H1 (cell line): ENCODE measurements at regions not wholly inside any gene's neighbourhood (a gene's known extent, or its start where the extent isn't known, plus 50 kb on each side); places are given as distances from the start of the nearest gene placed in this dataset.

Experiments
- CTCF ChIA-PET: fragments of 300-600 bp; sonication (Branson Sonifier 250); formaldehyde crosslinking; loops from one replicate; lab custom pipeline; 2021; ENCODE audit not compliant: partially characterized antibody; lab: Charles Lee
- POLR2A ChIA-PET: fragments of 300-600 bp; sonication (Branson Sonifier 250); formaldehyde crosslinking; loops from one replicate; lab custom pipeline; 2021; ENCODE audit warnings: inconsistent platforms; ENCODE audit not compliant: partially characterized antibody; lab: Charles Lee
- DNase-seq, 2 experiments: peaks; one replicate each; pipeline versions ENCODE4 v3.0.0 to v3.0.0-alpha.2; 2010 to 2022; ENCODE audit warnings: low spot score in 2 of 2, low read depth in 1 of 2, mixed read lengths in 1 of 2
- FAIRE-seq: peaks from 2 replicates; lab custom pipeline; 2011; peaks lifted over from hg19 to GRCh38; lab: Jason Lieb, UNC
- H2AFZ ChIP-seq: 2 replicates; pipeline ENCODE4 v1.8.1; 2012; ENCODE audit warnings: low read length, inconsistent platforms
- H2AK5ac ChIP-seq: 2 replicates; pipeline ENCODE4 v1.6.1; 2013; ENCODE audit warnings: low read depth, low read length
- H2BK120ac ChIP-seq: replicated peaks from 2 replicates; pipeline ENCODE3; 2013; ENCODE audit warnings: low read depth, low read length, inconsistent platforms
- H2BK12ac ChIP-seq: 2 replicates; pipeline ENCODE4 v1.6.1; 2013; ENCODE audit warnings: low read depth, low read length
- H2BK15ac ChIP-seq: 2 replicates; pipeline ENCODE4 v1.6.1; 2013; ENCODE audit warnings: low read length
- H2BK20ac ChIP-seq: 2 replicates; pipeline ENCODE4 v1.6.1; 2013; ENCODE audit warnings: low read length
- H2BK5ac ChIP-seq: 2 replicates; pipeline ENCODE4 v1.6.1; 2013; ENCODE audit warnings: low read depth, low read length
- H3K14ac ChIP-seq: 2 replicates; pipeline ENCODE4 v1.6.1; 2013; ENCODE audit warnings: inconsistent platforms; ENCODE audit not compliant: insufficient read length
- H3K18ac ChIP-seq: 2 replicates; pipeline ENCODE4 v1.6.1; 2013; ENCODE audit warnings: low read length; ENCODE audit errors: extremely low read depth
- H3K23ac ChIP-seq: 2 replicates; pipeline ENCODE4 v1.6.1; 2013; ENCODE audit warnings: inconsistent platforms; ENCODE audit not compliant: insufficient read length
- H3K23me2 ChIP-seq: 2 replicates; pipeline ENCODE4 v1.6.1; 2013; ENCODE audit warnings: low read depth, low read length
- H3K27ac ChIP-seq: 2 replicates; pipeline ENCODE4 v1.6.1; 2011; ENCODE audit warnings: low read depth, low read length, inconsistent platforms
- H3K27me3 ChIP-seq, 4 experiments: replicated peaks in 1 of 4; 1 replicate in 1 of 4; 2 replicates in 3 of 4; pipeline versions ENCODE4 v1.6.1 to v1.8.1; 2011 to 2013; ENCODE audit warnings: low read length in 3 of 4, mild to moderate bottlenecking in 3 of 4, inconsistent platforms in 2 of 4, mixed read lengths in 2 of 4, moderate library complexity in 1 of 4; ENCODE audit not compliant: control insufficient read depth in 3 of 4, insufficient read depth in 3 of 4; ENCODE audit errors: extremely low read depth in 1 of 4
- H3K36me3 ChIP-seq, 4 experiments: 2 replicates each; pipeline versions ENCODE4 v1.6.1 to v1.8.1; 2011 to 2013; ENCODE audit warnings: mild to moderate bottlenecking in 4 of 4, low read length in 3 of 4, moderate library complexity in 2 of 4, control low read depth in 1 of 4, inconsistent platforms in 1 of 4; ENCODE audit not compliant: insufficient read depth in 4 of 4, control insufficient read depth in 2 of 4
- H3K4ac ChIP-seq: replicated peaks from 2 replicates; pipeline ENCODE3; 2013; ENCODE audit warnings: low read length, low read depth, mixed read lengths, inconsistent platforms; ENCODE audit not compliant: insufficient read length
- H3K4me1 ChIP-seq, 4 experiments: replicated peaks in 1 of 4; 1 replicate in 1 of 4; 2 replicates in 3 of 4; pipeline versions ENCODE4 v1.6.1 to v1.8.1; 2011 to 2013; ENCODE audit warnings: low read length in 3 of 4, inconsistent platforms in 2 of 4, mixed read lengths in 1 of 4; ENCODE audit not compliant: insufficient read depth in 4 of 4, control insufficient read depth in 3 of 4
- H3K4me2 ChIP-seq, 2 experiments: 2 replicates each; pipeline versions ENCODE4 v1.6.1 to v1.8.1; 2011 to 2013; ENCODE audit warnings: low read depth in 2 of 2, low read length in 2 of 2, control low read depth in 1 of 2, inconsistent platforms in 1 of 2, mild to moderate bottlenecking in 1 of 2; ENCODE audit not compliant: insufficient read depth in 1 of 2
- H3K4me3 ChIP-seq, 4 experiments: fragments of 200-600, 300-600 bp in 1 of 4; sonication (generic), shearing (Covaris generic), sonication (Bioruptor Twin) in 1 of 4; 2 replicates each; pipeline versions ENCODE4 v1.5.1 to v1.8.1; 2011 to 2016; ENCODE audit warnings: low read length in 4 of 4, low read depth in 3 of 4, control low read depth in 2 of 4, inconsistent platforms in 2 of 4, mild to moderate bottlenecking in 2 of 4, mixed read lengths in 1 of 4, moderate library complexity in 1 of 4; ENCODE audit not compliant: insufficient read depth in 2 of 4; ENCODE audit errors: extremely low read depth in 1 of 4
- H3K56ac ChIP-seq: replicated peaks from 2 replicates; pipeline ENCODE3; 2013; ENCODE audit warnings: low read depth, mild to moderate bottlenecking, mixed read lengths, low read length, inconsistent platforms; ENCODE audit not compliant: insufficient read length
- H3K79me1 ChIP-seq: 2 replicates; pipeline ENCODE4 v1.6.1; 2013; ENCODE audit warnings: low read depth, low read length, control low read depth
- H3K79me2 ChIP-seq, 2 experiments: 2 replicates each; pipeline versions ENCODE4 v1.6.1 to v1.8.1; 2012 to 2013; ENCODE audit warnings: low read length in 2 of 2, mild to moderate bottlenecking in 2 of 2, inconsistent platforms in 1 of 2; ENCODE audit not compliant: insufficient read depth in 2 of 2, control insufficient read depth in 1 of 2
- H3K9ac ChIP-seq, 4 experiments: replicated peaks in 1 of 4; 1 replicate in 1 of 4; 2 replicates in 3 of 4; pipeline versions ENCODE4 v1.6.1 to v1.8.1; 2011 to 2013; ENCODE audit warnings: low read depth in 3 of 4, low read length in 3 of 4, control low read depth in 2 of 4, mild to moderate bottlenecking in 2 of 4, moderate library complexity in 2 of 4, inconsistent platforms in 1 of 4; ENCODE audit errors: extremely low read depth in 1 of 4
- H3K9me3 ChIP-seq, 2 experiments: 2 replicates each; pipeline versions ENCODE4 v1.6.1 to v1.8.1; 2012 to 2013; ENCODE audit warnings: mild to moderate bottlenecking in 2 of 2, moderate library complexity in 2 of 2, control low read depth in 1 of 2, inconsistent platforms in 1 of 2, low read depth in 1 of 2, low read length in 1 of 2, mixed read lengths in 1 of 2; ENCODE audit not compliant: insufficient read depth in 2 of 2
- H4K20me1 ChIP-seq, 2 experiments: replicated peaks in 1 of 2; 2 replicates each; pipeline versions ENCODE3 to v1.8.1; 2011 to 2013; ENCODE audit warnings: inconsistent platforms in 2 of 2, low read length in 2 of 2, mild to moderate bottlenecking in 1 of 2; ENCODE audit not compliant: insufficient read depth in 2 of 2, control insufficient read depth in 1 of 2
- H4K5ac ChIP-seq: 2 replicates; pipeline ENCODE4 v1.6.1; 2013; ENCODE audit warnings: low read length, low read depth, mixed read lengths, inconsistent platforms; ENCODE audit not compliant: insufficient read length
- H4K8ac ChIP-seq: 2 replicates; pipeline ENCODE4 v1.8.0; 2013; ENCODE audit warnings: mild to moderate bottlenecking, moderate library complexity, low read length, inconsistent platforms; ENCODE audit not compliant: insufficient read depth; ENCODE audit errors: extremely low read depth
- H4K91ac ChIP-seq: replicated peaks from 2 replicates; pipeline ENCODE3; 2013; ENCODE audit warnings: low read length, mixed read lengths, inconsistent platforms; ENCODE audit not compliant: insufficient read length
- FOSL1 ChIP-seq: IDR thresholded peaks from 2 replicates; pipeline ENCODE4 v1.6.1; 2011; ENCODE audit warnings: mild to moderate bottlenecking, low read depth, low read length, moderate library complexity; ENCODE audit not compliant: insufficient read depth
- GABPA ChIP-seq: IDR thresholded peaks from 2 replicates; pipeline ENCODE4 v1.6.1; 2011; ENCODE audit warnings: mild to moderate bottlenecking, low read length, moderate library complexity, borderline replicate concordance; ENCODE audit not compliant: insufficient read depth
- HDAC2 ChIP-seq, 2 experiments: fragments of 300-600 bp in 1 of 2; sonication (generic) in 1 of 2; IDR thresholded peaks; 2 replicates each; pipeline ENCODE4 v1.6.1; 2011 to 2012; ENCODE audit warnings: low read depth in 2 of 2, low read length in 2 of 2, mild to moderate bottlenecking in 2 of 2, moderate library complexity in 2 of 2, borderline replicate concordance in 1 of 2, inconsistent platforms in 1 of 2
- HDAC6 ChIP-seq: IDR thresholded peaks from one replicate; pipeline ENCODE4 v1.7.1; 2012; ENCODE audit warnings: low read depth, mild to moderate bottlenecking, inconsistent platforms, low read length, moderate library complexity
- JUN ChIP-seq: IDR thresholded peaks from 2 replicates; pipeline ENCODE4 v1.6.1; 2011; ENCODE audit warnings: low read depth, mild to moderate bottlenecking, improper control_type of control experiment, low read length
- KDM4A ChIP-seq: IDR thresholded peaks from one replicate; pipeline ENCODE4 v1.7.1; 2012; ENCODE audit warnings: low read depth, mild to moderate bottlenecking, moderate library complexity, low read length, inconsistent platforms; ENCODE audit not compliant: severe bottlenecking
- MAFK ChIP-seq: IDR thresholded peaks from 2 replicates; pipeline ENCODE4 v1.6.1; 2012; ENCODE audit warnings: low read depth, mild to moderate bottlenecking, improper control_type of control experiment, low read length
- POLR2AphosphoS5 ChIP-seq: IDR thresholded peaks from 2 replicates; pipeline ENCODE4 v1.6.1; 2011; ENCODE audit warnings: low read depth, low read length
- SIN3A ChIP-seq, 2 experiments: IDR thresholded peaks in 1 of 2; conservative IDR thresholded peaks in 1 of 2; 2 replicates each; pipeline ENCODE4 v1.6.1; 2011 to 2012; ENCODE audit warnings: low read length in 2 of 2, improper control_type of control experiment in 1 of 2, low read depth in 1 of 2, mild to moderate bottlenecking in 1 of 2
- SIRT6 ChIP-seq: IDR thresholded peaks from one replicate; pipeline ENCODE4 v1.7.1; 2012; ENCODE audit warnings: low read length, inconsistent platforms
- SP1 ChIP-seq: IDR thresholded peaks from 2 replicates; pipeline ENCODE4 v1.6.1; 2011; ENCODE audit warnings: low read depth, low read length
- SP4 ChIP-seq: IDR thresholded peaks from 2 replicates; pipeline ENCODE4 v1.6.1; 2012; ENCODE audit warnings: low read length, inconsistent platforms
- TAF7 ChIP-seq: optimal IDR thresholded peaks from 2 replicates; pipeline ENCODE3; 2011; ENCODE audit warnings: low read depth, mild to moderate bottlenecking, inconsistent platforms, low read length, moderate library complexity, borderline replicate concordance
- WGBS, 2 experiments: shearing (Covaris generic) in 1 of 2; methylation state at CpG; one replicate each; pipeline versions ENCODE4 v1.1.6 to v1.1.7; 2013 to 2015; ENCODE audit warnings: low lambda C conversion rate in 2 of 2, mixed read lengths in 2 of 2, inconsistent platforms in 1 of 2, low coverage in 1 of 2, missing lambda C conversion rate in 1 of 2; ENCODE audit not compliant: insufficient replicate concordance in 2 of 2, insufficient coverage in 1 of 2, insufficient read length in 1 of 2; ENCODE audit errors: extremely low coverage in 1 of 2, missing lambda C conversion rate in 1 of 2; 5-methylcytosine and 5-hydroxymethylcytosine counted together

DNA sequence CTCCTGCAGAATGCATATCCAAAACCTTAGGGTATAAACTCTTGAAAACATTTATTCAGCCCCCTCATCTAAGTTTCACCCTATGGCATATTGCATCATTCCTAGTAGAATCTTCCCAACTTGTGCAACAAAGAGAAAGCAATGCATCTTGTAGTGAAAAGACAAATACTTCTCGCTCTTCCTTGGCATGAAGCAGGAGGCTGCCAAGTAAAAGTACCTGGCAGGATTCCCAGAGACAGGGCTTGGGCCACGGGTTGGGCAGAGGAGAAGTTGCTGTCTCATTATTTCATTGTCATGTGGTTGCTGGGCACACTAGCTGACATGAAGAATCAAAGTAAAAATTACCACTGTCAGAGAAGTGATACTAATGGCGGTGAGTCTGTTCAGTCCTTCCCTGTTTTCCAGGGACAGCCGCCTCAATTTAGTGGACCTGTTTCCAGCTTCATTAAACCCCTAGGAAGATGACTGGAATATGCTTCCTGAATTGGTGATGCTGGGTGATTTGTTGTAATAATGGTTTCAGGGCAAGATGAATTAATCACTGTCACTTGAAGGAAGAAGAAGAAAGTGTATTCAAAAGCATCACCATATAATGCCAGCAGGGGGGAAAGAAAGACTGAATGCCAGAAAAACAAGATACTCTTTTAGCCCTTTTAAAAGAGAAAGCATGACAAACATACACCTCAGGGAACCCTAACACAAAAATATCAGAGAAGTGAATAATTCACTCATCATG is 380.5 kb upstream of the IGFBP7 start:
- Histone ChIP-seq H2BK20ac (no peak overlapping the region), H2BK5ac (no peak overlapping the region), H3K36me3 (no peaks in the 10 kb centered on the region), H4K5ac (no peak overlapping the region), H3K14ac (no peak overlapping the region), H3K9ac (no peak overlapping the region), H4K8ac (no peak overlapping the region), H3K23ac (no peak overlapping the region), H3K79me2 (no peaks in the 10 kb centered on the region), H4K91ac (no peak overlapping the region), H3K79me1 (no peaks in the 10 kb centered on the region), H2BK120ac (no peak overlapping the region), H3K4ac (no peak overlapping the region), H3K4me1 (no peaks in the 10 kb centered on the region), H2AFZ (no peak overlapping the region), H3K27me3 (no peaks in the 10 kb centered on the region; a peak in 1 of 7 replicates), H2BK15ac (no peak overlapping the region), H3K23me2 (no peaks in the 10 kb centered on the region), H4K20me1 (no peaks in the 10 kb centered on the region), H2AK5ac (no peak overlapping the region), H3K56ac (no peak overlapping the region), H2BK12ac (no peak overlapping the region), H3K4me3 (no peak overlapping the region), H3K4me2 (no peak overlapping the region), H3K18ac (no peak overlapping the region), H3K9me3 (no peaks in the 10 kb centered on the region), H3K27ac (no peak overlapping the region)
- WGBS, 2 experiments, result 85% methylated on average over 4 of the region's 4 CpGs; no CpG with 5 or more reads in 1 of the 2 experiments
- ChIA-PET POLR2A (no interaction called here), CTCF (no interaction called here)
- FAIRE-seq (no peak), DNase-seq (no peak)
- no peak for TF ChIP-seq SP4
- TF ChIP-seq MAFK, result no peak
- TF ChIP-seq HDAC6, result no peak
- no peak for TF ChIP-seq FOSL1
- TF ChIP-seq SIRT6, result no peak
- TF ChIP-seq GABPA, result no peak
- no peak for TF ChIP-seq SIN3A (conservative IDR thresholded peaks at IDR 0.05 in 1 of 2, IDR thresholded peaks at IDR 0.05 in 1 of 2; ENCODE audit: low read depth in 1 of 2, low read length in 2 of 2)
- TF ChIP-seq KDM4A, result no peak
- TF ChIP-seq HDAC2 (IDR thresholded peaks at IDR 0.05; ENCODE audit: borderline replicate concordance in 1 of 2, low read depth in 2 of 2, low read length in 2 of 2), result no peak
- TF ChIP-seq JUN, result no peak
- no peak for TF ChIP-seq SP1
- no peak for TF ChIP-seq TAF7
- no peak for TF ChIP-seq POLR2AphosphoS5
